HG03103 (cell line): ENCODE measurements at regions not wholly inside any gene's neighbourhood (a gene's known extent, or its start where the extent isn't known, plus 50 kb on each side); places are given as distances from the start of the nearest gene placed in this dataset.

Experiments
- ATAC-seq: cut with Tn5 transposase; IDR thresholded peaks from one replicate; pipeline ENCODE4 v1.9.1; 2021; ENCODE audit warnings: low read depth; ENCODE audit not compliant: unreplicated experiment

DNA sequence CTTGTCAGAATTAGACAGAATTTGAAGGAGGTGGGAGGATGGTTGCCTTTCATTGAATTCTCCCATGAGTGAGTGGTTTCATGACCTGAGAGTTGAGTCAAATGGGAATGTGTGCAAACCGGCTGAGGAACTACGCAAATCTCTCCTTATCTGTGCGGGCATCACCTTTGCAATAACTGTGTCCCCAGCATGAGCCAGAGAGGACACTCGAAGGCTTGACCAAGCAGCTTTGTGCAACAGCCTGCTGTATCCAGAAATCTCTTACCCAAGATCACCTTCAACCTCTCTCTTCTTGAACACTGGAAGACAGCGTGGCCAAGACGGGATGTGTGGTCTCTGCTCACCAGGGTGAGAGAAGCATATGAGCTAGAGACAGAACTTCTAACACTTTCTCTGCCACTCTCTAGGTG is 93.8 kb upstream of the IKZF1 start:
- ATAC-seq: no peak

GRCh38 chr7:50209461-50210135 is 94.9 kb upstream of the IKZF1 start:
- ATAC-seq: no peak

- no peak for ATAC-seq
Measured at GRCh38 chr7:50208378-50208982, 96.0 kb upstream of the IKZF1 start.

DNA sequence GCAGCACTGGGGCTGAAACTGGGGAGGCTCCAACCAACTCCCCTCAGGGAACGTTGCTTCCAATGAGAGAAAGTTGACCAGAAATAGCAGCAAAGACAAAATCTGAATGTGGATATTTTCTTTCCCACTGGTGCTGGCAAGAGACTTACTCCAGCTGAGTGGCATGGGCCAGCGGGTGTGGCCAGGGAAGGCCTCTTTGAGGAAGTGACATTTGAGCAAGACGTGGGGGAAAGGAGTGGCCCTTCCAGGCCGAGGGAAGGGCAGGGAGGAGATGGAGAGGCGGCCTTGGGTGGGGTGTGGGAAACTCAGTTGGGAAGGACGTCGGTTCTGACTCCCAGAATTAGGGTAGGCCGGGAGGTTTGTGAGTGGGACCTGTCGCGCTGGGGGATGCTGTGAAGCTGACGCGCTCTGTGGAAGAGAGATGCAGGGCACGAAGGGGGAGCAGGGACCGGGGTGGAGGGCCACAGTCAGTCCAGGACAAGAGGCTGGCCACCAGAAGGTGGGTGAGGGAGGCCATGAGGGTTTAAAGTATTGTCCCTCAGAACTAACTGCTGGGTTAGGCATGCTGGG is 96.7 kb upstream of the IKZF1 start:
- no peak for ATAC-seq

DNA sequence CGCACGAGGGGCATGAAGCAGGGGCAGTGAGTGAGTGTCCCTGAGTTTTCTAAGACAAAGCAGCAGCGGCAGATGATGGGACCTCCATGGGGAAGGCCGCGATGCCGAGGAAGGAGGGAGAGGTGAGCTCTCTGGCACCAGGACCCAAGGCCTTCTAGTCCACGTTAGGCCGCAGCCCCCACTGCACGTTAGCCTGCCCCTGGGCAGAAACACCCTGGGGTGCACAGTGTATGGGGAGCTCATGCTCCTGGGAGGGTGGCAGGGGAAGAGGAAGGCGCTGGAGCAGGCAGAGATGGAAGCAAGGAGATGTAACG is 97.3 kb upstream of the IKZF1 start:
- no peak for ATAC-seq

DNA sequence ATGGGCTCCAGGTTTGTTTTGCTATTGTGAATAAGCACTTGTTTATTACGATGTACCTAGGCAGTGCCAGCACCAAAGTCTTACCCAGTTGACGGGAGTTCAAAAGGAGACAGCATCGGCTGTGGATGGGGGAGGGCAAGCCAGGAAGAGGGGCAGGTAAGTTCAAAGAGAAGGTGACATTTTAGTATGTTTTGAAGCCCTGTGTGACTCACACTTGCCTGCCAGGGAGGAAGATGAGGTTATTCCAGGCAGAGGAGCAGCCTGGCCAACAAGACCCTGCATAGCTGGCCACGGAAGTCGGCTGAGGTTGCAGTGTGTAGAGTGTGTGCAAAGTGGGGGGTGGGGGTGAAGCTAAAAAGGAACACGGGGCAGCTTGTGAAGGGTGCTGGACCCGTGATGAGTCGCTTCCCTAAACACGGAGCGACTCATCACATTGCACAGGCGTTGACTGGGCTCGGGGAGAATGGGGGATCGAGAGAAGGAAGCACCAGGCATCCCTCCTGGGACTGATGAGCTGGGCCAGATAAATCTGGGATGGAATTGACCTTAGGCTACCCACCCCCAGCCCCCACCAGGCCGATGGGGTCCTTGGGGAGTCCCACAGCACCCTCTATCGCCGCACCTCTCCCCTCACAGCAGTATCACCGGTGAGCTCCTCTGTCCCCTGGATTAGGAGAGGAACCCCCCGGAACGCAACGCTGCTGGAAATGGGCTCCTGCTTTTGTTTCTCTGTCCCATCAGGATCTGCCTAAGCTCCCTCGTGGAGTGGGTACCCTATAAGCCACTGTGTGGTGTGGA is 97.9 kb upstream of the IKZF1 start:
- no peak for ATAC-seq

DNA sequence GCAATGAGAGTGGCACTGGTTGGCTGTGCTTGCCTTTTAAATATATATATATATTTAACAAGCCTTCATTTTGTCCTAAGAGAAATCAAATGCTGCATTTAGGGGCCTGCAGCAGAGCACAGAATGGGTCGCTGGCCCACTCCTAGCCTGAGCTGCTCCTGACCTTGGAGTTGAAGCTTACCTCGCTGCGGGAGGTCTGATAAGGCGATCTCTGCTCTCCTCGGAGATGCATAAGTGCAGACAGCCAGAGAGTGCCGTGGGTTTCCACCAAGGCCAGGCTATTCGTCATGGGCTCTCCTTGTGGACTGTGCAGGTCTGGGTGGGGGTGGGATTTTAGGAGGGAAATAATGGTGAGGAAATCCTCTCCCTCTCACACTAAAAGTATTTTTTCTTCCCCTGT is 99.5 kb upstream of the IKZF1 start:
- ATAC-seq: no peak

DNA sequence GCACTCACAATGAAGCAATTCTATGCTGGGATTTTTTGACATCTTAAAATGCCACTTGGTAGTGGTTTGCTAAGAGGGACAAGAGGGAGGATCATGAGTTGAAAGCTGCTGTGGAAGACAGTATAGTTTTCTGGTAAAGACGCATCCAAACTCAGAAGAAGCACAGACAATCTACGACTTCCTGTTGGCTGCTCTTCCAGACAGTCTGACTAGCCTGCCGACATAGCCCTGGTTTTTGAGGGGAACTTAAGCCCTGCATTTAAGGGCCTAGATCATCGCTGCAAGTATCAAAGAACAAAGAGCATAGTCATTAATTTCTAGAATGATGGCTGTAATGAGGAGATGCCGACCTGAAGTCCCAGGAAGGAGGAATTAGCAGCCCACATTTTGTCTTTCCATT is 99.9 kb upstream of the IKZF1 start:
- no peak for ATAC-seq

GRCh38 chr7:50203521-50203920 is 101.0 kb upstream of the IKZF1 start:
- ATAC-seq: no peak

DNA sequence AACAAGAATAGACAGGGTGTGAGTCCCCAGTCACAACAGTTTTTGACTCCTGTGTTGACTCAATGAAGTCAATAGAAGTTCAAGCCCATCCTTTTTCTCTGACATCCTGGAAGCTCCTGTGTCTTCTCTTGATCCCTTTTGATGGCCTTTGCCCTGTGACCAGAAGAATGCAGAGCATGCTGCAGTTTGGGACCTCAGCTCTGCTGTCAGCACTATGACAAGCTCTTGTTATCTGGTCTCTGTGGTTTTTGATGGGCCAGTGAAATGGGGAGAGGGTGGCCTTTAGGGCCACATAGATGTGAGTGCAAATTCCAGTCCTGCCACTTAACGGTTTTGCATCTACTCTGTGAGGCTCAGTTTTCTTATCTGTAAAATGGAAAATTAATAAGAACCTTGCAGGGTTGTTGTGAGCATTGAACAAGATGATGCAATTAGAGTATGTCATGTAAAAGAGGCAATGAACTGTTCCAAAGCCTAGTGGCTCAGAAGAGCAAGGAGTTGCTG is 102.4 kb upstream of the IKZF1 start:
- ATAC-seq: no peak

- no peak for ATAC-seq
Measured at GRCh38 chr7:50199824-50200223, 104.7 kb upstream of the IKZF1 start.

- ATAC-seq: peak; percentile 71
Measured at GRCh38 chr7:50197549-50197948, 104.5 kb upstream of the ZPBP start.

DNA sequence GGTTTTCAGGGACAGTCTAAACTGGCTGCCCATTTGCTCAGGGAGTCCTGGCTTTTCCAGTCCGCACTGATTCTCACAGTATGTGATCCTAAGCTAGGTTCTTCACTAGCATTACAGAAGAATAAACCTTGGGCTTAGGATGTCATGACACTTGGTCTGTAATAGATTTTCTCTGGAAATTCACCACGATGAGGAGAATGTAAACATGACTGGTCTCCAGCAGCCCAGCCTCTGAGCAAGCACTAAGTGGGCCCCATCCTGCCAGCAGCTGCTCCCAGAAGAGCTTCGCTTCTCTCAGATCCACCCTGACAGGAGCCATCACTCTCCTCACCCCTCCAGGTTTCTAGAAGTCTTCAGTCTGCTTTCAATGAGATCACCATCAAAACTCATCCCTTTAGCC is 103.7 kb upstream of the ZPBP start:
- ATAC-seq: no peak

GRCh38 chr7:50190776-50191175 is 97.7 kb upstream of the ZPBP start:
- no peak for ATAC-seq

DNA sequence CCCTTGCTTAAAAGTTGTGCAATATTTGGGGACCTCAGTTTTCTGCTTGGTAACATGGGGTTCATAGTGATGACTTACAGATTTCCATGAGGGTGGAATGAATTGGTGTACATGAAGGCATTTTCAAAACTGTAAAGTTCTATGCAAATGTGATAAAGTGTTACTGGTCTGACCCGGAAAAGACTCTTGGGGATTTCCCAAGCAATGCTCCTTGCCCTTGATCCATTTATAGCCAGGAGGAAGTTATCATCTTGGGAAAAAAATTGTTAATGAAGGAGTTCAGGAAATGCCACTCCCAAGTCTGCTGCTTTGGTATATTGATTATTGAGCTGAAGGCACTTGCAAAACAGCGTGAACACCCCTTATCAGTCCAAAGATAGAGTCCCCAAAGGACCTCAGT is 96.3 kb upstream of the ZPBP start:
- no peak for ATAC-seq

DNA sequence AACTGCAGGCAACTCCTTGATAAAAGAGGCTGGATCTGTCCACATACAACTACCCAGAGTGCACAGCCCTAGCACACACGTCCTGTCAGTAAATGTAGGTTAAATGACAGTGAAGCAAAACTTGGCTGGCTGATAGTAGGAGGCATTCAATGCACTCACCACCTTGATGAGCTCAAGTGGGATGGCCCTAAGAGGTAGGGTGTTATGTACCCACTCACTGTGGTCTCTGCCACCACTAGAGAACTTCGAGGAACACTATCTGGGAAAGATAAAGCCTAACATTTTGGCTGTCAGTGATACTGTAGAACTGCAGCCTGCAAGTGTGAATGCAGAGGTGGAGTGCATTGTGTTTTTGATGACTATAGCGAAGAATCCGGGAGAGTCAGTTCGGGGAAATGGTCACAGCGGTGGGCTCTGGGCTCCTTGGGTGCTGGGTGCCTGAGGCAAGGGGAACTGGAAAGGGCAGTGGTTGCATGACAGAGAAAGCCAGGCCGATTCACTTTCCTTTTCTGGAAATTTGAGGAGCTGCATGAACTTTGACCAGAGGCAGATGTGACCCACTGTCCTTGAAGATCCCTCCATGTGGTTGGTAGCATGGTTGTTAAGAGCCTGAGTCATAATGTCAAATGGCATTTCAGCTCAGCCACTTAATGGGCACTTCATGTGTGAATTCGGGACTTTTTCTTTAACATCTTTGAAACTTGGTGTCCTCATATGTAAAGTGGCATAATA is 93.1 kb upstream of the ZPBP start:
- no peak for ATAC-seq

GRCh38 chr7:50185208-50185607 is 92.2 kb upstream of the ZPBP start:
- ATAC-seq: no peak

DNA sequence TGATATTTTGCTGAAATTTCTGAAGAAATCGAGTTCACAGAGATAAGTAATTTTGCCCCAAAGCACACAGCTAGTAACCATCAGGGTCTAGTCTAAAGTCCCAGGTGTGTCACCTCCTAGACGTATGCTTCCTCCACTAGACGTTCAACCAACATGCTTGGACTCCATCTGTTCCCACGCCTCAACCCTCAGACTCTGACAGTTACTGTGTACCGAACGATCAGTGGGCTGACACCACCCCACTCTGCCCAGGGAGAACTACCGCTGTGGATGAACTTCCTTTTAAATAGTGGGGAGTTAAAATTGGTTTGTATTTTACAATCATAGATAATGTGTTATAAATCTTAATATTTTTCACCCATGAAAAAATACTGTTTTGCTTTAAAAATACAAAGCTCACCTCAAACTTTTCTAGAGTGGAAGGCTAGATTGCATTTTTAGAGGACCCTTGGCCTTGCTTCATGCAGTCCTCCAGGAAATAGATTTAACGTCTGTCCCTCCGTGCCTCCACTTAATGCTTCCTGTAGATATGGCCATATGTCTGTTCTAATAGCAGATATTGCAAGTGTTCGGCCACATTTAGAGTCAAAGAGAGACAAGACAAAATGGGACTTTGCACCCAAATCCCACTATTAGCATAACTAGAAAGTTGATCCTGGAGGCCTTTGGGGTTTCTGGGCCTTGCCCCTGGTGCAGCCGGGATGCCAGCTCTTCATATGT is 91.4 kb upstream of the ZPBP start:
- no peak for ATAC-seq

DNA sequence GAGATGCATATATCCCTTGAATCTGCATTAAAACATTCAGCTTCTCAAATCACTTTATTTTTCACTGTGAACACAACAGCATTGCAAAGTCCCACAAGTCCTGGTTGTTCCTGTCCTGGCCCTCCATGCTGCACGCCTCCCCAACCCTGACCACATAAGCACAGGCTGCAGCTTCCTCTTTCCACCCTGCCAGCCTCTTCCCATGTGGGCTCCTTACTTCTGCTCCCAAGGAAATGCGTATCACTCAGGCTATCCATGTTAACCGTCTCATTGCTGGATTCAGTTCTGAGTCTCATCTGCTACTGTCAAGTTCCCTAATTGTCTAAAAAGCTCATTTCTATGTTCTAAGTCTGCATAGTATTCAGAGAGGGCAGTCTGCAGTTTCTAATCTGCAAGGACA is 89.7 kb upstream of the ZPBP start:
- no peak for ATAC-seq

DNA sequence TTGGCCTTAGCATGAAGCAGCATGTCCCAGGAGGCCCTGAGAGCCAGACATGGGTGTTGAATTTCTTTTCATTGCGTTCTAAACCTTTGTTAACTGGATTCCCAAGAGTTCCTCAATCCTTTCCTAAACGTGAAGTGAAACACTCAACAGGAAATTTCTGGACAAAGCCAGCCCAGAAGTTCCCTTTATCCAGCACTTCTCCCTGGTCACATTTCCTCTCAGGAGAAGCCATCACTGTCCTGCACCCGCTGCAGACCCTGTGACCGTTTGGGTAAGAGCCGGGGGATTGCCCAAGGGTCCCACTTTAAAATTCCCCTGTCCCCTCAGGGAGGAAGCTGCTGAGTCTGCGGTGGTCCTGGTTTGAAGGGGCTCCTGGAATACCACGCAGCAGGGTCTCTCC is 88.0 kb upstream of the ZPBP start:
- no peak for ATAC-seq
